H1 (cell line): ENCODE measurements at regions not wholly inside any gene's neighbourhood (a gene's known extent, or its start where the extent isn't known, plus 50 kb on each side); places are given as distances from the start of the nearest gene placed in this dataset.

Experiments
- CTCF ChIA-PET: fragments of 300-600 bp; sonication (Branson Sonifier 250); formaldehyde crosslinking; loops from one replicate; lab custom pipeline; 2021; ENCODE audit not compliant: partially characterized antibody; lab: Charles Lee
- POLR2A ChIA-PET: fragments of 300-600 bp; sonication (Branson Sonifier 250); formaldehyde crosslinking; loops from one replicate; lab custom pipeline; 2021; ENCODE audit warnings: inconsistent platforms; ENCODE audit not compliant: partially characterized antibody; lab: Charles Lee
- DNase-seq, 2 experiments: peaks; one replicate each; pipeline versions ENCODE4 v3.0.0 to v3.0.0-alpha.2; 2010 to 2022; ENCODE audit warnings: low spot score in 2 of 2, low read depth in 1 of 2, mixed read lengths in 1 of 2
- FAIRE-seq: peaks from 2 replicates; lab custom pipeline; 2011; peaks lifted over from hg19 to GRCh38; lab: Jason Lieb, UNC
- H2AFZ ChIP-seq: 2 replicates; pipeline ENCODE4 v1.8.1; 2012; ENCODE audit warnings: low read length, inconsistent platforms
- H2AK5ac ChIP-seq: 2 replicates; pipeline ENCODE4 v1.6.1; 2013; ENCODE audit warnings: low read depth, low read length
- H2BK120ac ChIP-seq: replicated peaks from 2 replicates; pipeline ENCODE3; 2013; ENCODE audit warnings: low read depth, low read length, inconsistent platforms
- H2BK12ac ChIP-seq: 2 replicates; pipeline ENCODE4 v1.6.1; 2013; ENCODE audit warnings: low read depth, low read length
- H2BK15ac ChIP-seq: 2 replicates; pipeline ENCODE4 v1.6.1; 2013; ENCODE audit warnings: low read length
- H2BK20ac ChIP-seq: 2 replicates; pipeline ENCODE4 v1.6.1; 2013; ENCODE audit warnings: low read length
- H2BK5ac ChIP-seq: 2 replicates; pipeline ENCODE4 v1.6.1; 2013; ENCODE audit warnings: low read depth, low read length
- H3K14ac ChIP-seq: 2 replicates; pipeline ENCODE4 v1.6.1; 2013; ENCODE audit warnings: inconsistent platforms; ENCODE audit not compliant: insufficient read length
- H3K18ac ChIP-seq: 2 replicates; pipeline ENCODE4 v1.6.1; 2013; ENCODE audit warnings: low read length; ENCODE audit errors: extremely low read depth
- H3K23ac ChIP-seq: 2 replicates; pipeline ENCODE4 v1.6.1; 2013; ENCODE audit warnings: inconsistent platforms; ENCODE audit not compliant: insufficient read length
- H3K23me2 ChIP-seq: 2 replicates; pipeline ENCODE4 v1.6.1; 2013; ENCODE audit warnings: low read depth, low read length
- H3K27ac ChIP-seq: 2 replicates; pipeline ENCODE4 v1.6.1; 2011; ENCODE audit warnings: low read depth, low read length, inconsistent platforms
- H3K27me3 ChIP-seq, 4 experiments: replicated peaks in 1 of 4; 1 replicate in 1 of 4; 2 replicates in 3 of 4; pipeline versions ENCODE4 v1.6.1 to v1.8.1; 2011 to 2013; ENCODE audit warnings: low read length in 3 of 4, mild to moderate bottlenecking in 3 of 4, inconsistent platforms in 2 of 4, mixed read lengths in 2 of 4, moderate library complexity in 1 of 4; ENCODE audit not compliant: control insufficient read depth in 3 of 4, insufficient read depth in 3 of 4; ENCODE audit errors: extremely low read depth in 1 of 4
- H3K36me3 ChIP-seq, 4 experiments: 2 replicates each; pipeline versions ENCODE4 v1.6.1 to v1.8.1; 2011 to 2013; ENCODE audit warnings: mild to moderate bottlenecking in 4 of 4, low read length in 3 of 4, moderate library complexity in 2 of 4, control low read depth in 1 of 4, inconsistent platforms in 1 of 4; ENCODE audit not compliant: insufficient read depth in 4 of 4, control insufficient read depth in 2 of 4
- H3K4ac ChIP-seq: replicated peaks from 2 replicates; pipeline ENCODE3; 2013; ENCODE audit warnings: low read length, low read depth, mixed read lengths, inconsistent platforms; ENCODE audit not compliant: insufficient read length
- H3K4me1 ChIP-seq, 4 experiments: replicated peaks in 1 of 4; 1 replicate in 1 of 4; 2 replicates in 3 of 4; pipeline versions ENCODE4 v1.6.1 to v1.8.1; 2011 to 2013; ENCODE audit warnings: low read length in 3 of 4, inconsistent platforms in 2 of 4, mixed read lengths in 1 of 4; ENCODE audit not compliant: insufficient read depth in 4 of 4, control insufficient read depth in 3 of 4
- H3K4me2 ChIP-seq, 2 experiments: 2 replicates each; pipeline versions ENCODE4 v1.6.1 to v1.8.1; 2011 to 2013; ENCODE audit warnings: low read depth in 2 of 2, low read length in 2 of 2, control low read depth in 1 of 2, inconsistent platforms in 1 of 2, mild to moderate bottlenecking in 1 of 2; ENCODE audit not compliant: insufficient read depth in 1 of 2
- H3K4me3 ChIP-seq, 4 experiments: fragments of 200-600, 300-600 bp in 1 of 4; sonication (generic), shearing (Covaris generic), sonication (Bioruptor Twin) in 1 of 4; 2 replicates each; pipeline versions ENCODE4 v1.5.1 to v1.8.1; 2011 to 2016; ENCODE audit warnings: low read length in 4 of 4, low read depth in 3 of 4, control low read depth in 2 of 4, inconsistent platforms in 2 of 4, mild to moderate bottlenecking in 2 of 4, mixed read lengths in 1 of 4, moderate library complexity in 1 of 4; ENCODE audit not compliant: insufficient read depth in 2 of 4; ENCODE audit errors: extremely low read depth in 1 of 4
- H3K56ac ChIP-seq: replicated peaks from 2 replicates; pipeline ENCODE3; 2013; ENCODE audit warnings: low read depth, mild to moderate bottlenecking, mixed read lengths, low read length, inconsistent platforms; ENCODE audit not compliant: insufficient read length
- H3K79me1 ChIP-seq: 2 replicates; pipeline ENCODE4 v1.6.1; 2013; ENCODE audit warnings: low read depth, low read length, control low read depth
- H3K79me2 ChIP-seq, 2 experiments: 2 replicates each; pipeline versions ENCODE4 v1.6.1 to v1.8.1; 2012 to 2013; ENCODE audit warnings: low read length in 2 of 2, mild to moderate bottlenecking in 2 of 2, inconsistent platforms in 1 of 2; ENCODE audit not compliant: insufficient read depth in 2 of 2, control insufficient read depth in 1 of 2
- H3K9ac ChIP-seq, 4 experiments: replicated peaks in 1 of 4; 1 replicate in 1 of 4; 2 replicates in 3 of 4; pipeline versions ENCODE4 v1.6.1 to v1.8.1; 2011 to 2013; ENCODE audit warnings: low read depth in 3 of 4, low read length in 3 of 4, control low read depth in 2 of 4, mild to moderate bottlenecking in 2 of 4, moderate library complexity in 2 of 4, inconsistent platforms in 1 of 4; ENCODE audit errors: extremely low read depth in 1 of 4
- H3K9me3 ChIP-seq, 2 experiments: 2 replicates each; pipeline versions ENCODE4 v1.6.1 to v1.8.1; 2012 to 2013; ENCODE audit warnings: mild to moderate bottlenecking in 2 of 2, moderate library complexity in 2 of 2, control low read depth in 1 of 2, inconsistent platforms in 1 of 2, low read depth in 1 of 2, low read length in 1 of 2, mixed read lengths in 1 of 2; ENCODE audit not compliant: insufficient read depth in 2 of 2
- H4K20me1 ChIP-seq, 2 experiments: replicated peaks in 1 of 2; 2 replicates each; pipeline versions ENCODE3 to v1.8.1; 2011 to 2013; ENCODE audit warnings: inconsistent platforms in 2 of 2, low read length in 2 of 2, mild to moderate bottlenecking in 1 of 2; ENCODE audit not compliant: insufficient read depth in 2 of 2, control insufficient read depth in 1 of 2
- H4K5ac ChIP-seq: 2 replicates; pipeline ENCODE4 v1.6.1; 2013; ENCODE audit warnings: low read length, low read depth, mixed read lengths, inconsistent platforms; ENCODE audit not compliant: insufficient read length
- H4K8ac ChIP-seq: 2 replicates; pipeline ENCODE4 v1.8.0; 2013; ENCODE audit warnings: mild to moderate bottlenecking, moderate library complexity, low read length, inconsistent platforms; ENCODE audit not compliant: insufficient read depth; ENCODE audit errors: extremely low read depth
- H4K91ac ChIP-seq: replicated peaks from 2 replicates; pipeline ENCODE3; 2013; ENCODE audit warnings: low read length, mixed read lengths, inconsistent platforms; ENCODE audit not compliant: insufficient read length
- JUN ChIP-seq: IDR thresholded peaks from 2 replicates; pipeline ENCODE4 v1.6.1; 2011; ENCODE audit warnings: low read depth, mild to moderate bottlenecking, improper control_type of control experiment, low read length
- SIRT6 ChIP-seq: IDR thresholded peaks from one replicate; pipeline ENCODE4 v1.7.1; 2012; ENCODE audit warnings: low read length, inconsistent platforms
- WGBS, 2 experiments: shearing (Covaris generic) in 1 of 2; methylation state at CpG; one replicate each; pipeline versions ENCODE4 v1.1.6 to v1.1.7; 2013 to 2015; ENCODE audit warnings: low lambda C conversion rate in 2 of 2, mixed read lengths in 2 of 2, inconsistent platforms in 1 of 2, low coverage in 1 of 2, missing lambda C conversion rate in 1 of 2; ENCODE audit not compliant: insufficient replicate concordance in 2 of 2, insufficient coverage in 1 of 2, insufficient read length in 1 of 2; ENCODE audit errors: extremely low coverage in 1 of 2, missing lambda C conversion rate in 1 of 2; 5-methylcytosine and 5-hydroxymethylcytosine counted together

DNA sequence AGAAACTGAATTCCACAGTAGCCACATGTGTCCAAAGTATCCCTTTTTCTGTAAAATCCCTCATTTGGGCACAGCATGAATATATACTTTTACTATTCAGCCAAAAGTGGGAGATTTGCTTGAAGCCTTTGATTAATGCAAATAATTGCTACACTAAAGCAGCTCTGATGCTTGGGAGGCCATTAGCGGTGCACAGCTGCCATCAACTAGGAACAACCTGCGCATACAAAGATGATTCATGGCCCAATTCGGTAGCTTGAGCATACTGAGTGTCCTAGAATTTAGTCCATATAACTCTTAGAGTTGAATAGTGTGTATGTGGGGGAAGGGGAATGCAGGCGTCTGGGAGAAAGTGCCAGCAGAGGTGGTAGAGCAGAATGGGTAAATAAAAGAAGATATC is 277.0 kb upstream of the RMST start:
- Histone ChIP-seq H4K5ac (no peak overlapping the region), H3K79me2 (no peaks in the 10 kb centered on the region), H4K20me1 (no peaks in the 10 kb centered on the region), H2BK20ac (no peak overlapping the region), H3K27ac (no peak overlapping the region), H3K14ac (no peak overlapping the region), H4K8ac (no peak overlapping the region), H2AFZ (no peak overlapping the region), H2AK5ac (no peak overlapping the region), H3K9me3 (0 out of 4 replicates have a peak, but pooled peaks cover 0 to 3% of the 10 kb centered on the region in 2 experiments), H2BK15ac (no peak overlapping the region), H2BK12ac (no peak overlapping the region), H3K27me3 (no peaks in the 10 kb centered on the region), H3K4me3 (no peak overlapping the region), H3K4me1 (peaks cover 0 to 6% (median 4%) of the 10 kb centered on the region in 4 experiments; a peak in 4 of 7 replicates), H4K91ac (no peak overlapping the region), H3K23me2 (no peaks in the 10 kb centered on the region; the same call in 1 of the 2 replicates), H3K4me2 (no peak overlapping the region), H3K18ac (no peak overlapping the region), H3K36me3 (no peaks in the 10 kb centered on the region), H3K79me1 (no peaks in the 10 kb centered on the region), H3K56ac (no peak overlapping the region), H3K9ac (no peak overlapping the region), H2BK5ac (no peak overlapping the region), H3K23ac (no peak overlapping the region), H2BK120ac (no peak overlapping the region), H3K4ac (no peak overlapping the region)
- CTCF ChIA-PET: interaction anchor here (1.1 to 1.4 kb wide), 3 partner anchors 12 to 199 kb away, joined by 3 read pairs; no protein-coding TSS in a partner anchor
- FAIRE-seq (no peak), DNase-seq (no peak)
- TF ChIP-seq SIRT6: no peak
- no peak for TF ChIP-seq JUN
- POLR2A ChIA-PET: no interaction called here
- WGBS, 2 experiments: 82% methylated on average over 4 of the region's 4 CpGs; no CpG with 5 or more reads in 1 of the 2 experiments
